H1 (cell line): ENCODE measurements at regions not wholly inside any gene's neighbourhood (a gene's known extent, or its start where the extent isn't known, plus 50 kb on each side); places are given as distances from the start of the nearest gene placed in this dataset.

ENCODE experiments used
- EZH2 ChIP-seq: fragments of 200-600 bp; sonication (generic); IDR thresholded peaks from 2 replicates; pipeline ENCODE4 v1.7.1; 2012; ENCODE audit warnings: low read depth, mild to moderate bottlenecking, moderate library complexity, low read length, inconsistent platforms; ENCODE audit not compliant: severe bottlenecking
- FOSL1 ChIP-seq: IDR thresholded peaks from 2 replicates; pipeline ENCODE4 v1.6.1; 2011; ENCODE audit warnings: mild to moderate bottlenecking, low read depth, low read length, moderate library complexity; ENCODE audit not compliant: insufficient read depth
- RBBP5 ChIP-seq: IDR thresholded peaks from 2 replicates; pipeline ENCODE4 v1.7.1; 2012; ENCODE audit warnings: low read depth, mild to moderate bottlenecking, inconsistent platforms, low read length, moderate library complexity, borderline replicate concordance
- TF ChIP-seq, protein P1 (sequence below): IDR thresholded peaks from 2 replicates; pipeline ENCODE4 v1.6.1; 2011; ENCODE audit warnings: low read length, improper control_type of control experiment

DNA sequence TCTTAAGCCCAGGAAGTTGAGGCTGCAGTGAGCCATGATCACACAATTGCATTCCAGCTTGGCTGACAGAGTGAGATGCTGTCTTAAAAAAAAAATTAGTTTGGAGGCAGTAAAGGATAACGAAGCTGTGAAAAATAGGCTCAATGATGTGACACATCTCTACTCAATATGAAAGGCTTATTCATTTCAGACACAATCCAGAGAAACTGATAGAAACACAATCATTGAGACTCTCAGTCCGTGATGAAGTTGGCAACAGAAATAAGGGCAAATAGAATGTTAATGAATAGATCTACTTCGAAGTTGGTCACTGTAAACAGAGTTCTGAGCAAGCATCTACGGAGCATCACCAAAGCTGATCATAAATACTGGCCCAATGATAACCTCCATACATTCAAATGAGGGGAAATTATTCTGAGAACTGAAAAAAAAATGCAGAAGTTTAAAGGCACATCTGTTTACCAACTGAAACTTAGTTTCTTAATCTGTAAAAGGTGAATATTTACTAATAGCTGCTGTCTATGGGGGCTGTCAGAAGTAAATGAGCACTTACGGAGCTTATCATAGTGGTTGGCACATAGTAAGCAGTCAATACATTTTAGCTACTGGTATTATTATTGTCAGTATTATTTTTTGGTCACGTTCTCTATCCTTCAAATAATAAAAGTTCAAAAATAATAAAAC is 70.4 kb downstream of the AKR1B1 start (continued):
- TF ChIP-seq, protein P1, sequence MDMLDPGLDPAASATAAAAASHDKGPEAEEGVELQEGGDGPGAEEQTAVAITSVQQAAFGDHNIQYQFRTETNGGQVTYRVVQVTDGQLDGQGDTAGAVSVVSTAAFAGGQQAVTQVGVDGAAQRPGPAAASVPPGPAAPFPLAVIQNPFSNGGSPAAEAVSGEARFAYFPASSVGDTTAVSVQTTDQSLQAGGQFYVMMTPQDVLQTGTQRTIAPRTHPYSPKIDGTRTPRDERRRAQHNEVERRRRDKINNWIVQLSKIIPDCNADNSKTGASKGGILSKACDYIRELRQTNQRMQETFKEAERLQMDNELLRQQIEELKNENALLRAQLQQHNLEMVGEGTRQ: no peak
- TF ChIP-seq RBBP5 (no peak), FOSL1 (no peak), EZH2 (no peak)
